ENCODE measurements at regions not wholly inside any gene's neighbourhood (a gene's known extent, or its start where the extent isn't known, plus 50 kb on each side); places are given as distances from the start of the nearest gene placed in this dataset.
"Not testable (repeated sequence)": the region's sequence is repeated elsewhere in the genome, so short reads cannot be mapped to it uniquely, and the experiment has no call there.

DNA sequence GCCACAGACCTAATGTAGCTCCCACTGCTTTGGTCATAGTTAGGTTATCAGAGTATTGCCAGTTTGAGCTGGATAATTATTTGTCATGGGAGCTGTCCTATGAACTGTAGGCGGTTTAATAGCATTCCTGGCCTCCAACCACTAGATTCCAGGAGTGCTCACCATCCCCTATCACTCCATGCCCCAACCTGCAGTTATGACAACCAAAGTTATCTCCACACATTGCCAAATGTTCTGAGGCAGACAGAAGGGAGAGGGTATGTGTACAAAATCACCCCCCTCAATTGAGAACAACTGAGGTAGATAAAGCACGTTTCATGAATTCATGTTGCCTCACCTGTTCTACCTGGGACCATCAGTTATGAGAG is 119.0 kb upstream of the CACUL1 start:
- ATAC-seq (ENCODE audit: low FRiP score) = no peak
- TF ChIP-seq, protein P1, sequence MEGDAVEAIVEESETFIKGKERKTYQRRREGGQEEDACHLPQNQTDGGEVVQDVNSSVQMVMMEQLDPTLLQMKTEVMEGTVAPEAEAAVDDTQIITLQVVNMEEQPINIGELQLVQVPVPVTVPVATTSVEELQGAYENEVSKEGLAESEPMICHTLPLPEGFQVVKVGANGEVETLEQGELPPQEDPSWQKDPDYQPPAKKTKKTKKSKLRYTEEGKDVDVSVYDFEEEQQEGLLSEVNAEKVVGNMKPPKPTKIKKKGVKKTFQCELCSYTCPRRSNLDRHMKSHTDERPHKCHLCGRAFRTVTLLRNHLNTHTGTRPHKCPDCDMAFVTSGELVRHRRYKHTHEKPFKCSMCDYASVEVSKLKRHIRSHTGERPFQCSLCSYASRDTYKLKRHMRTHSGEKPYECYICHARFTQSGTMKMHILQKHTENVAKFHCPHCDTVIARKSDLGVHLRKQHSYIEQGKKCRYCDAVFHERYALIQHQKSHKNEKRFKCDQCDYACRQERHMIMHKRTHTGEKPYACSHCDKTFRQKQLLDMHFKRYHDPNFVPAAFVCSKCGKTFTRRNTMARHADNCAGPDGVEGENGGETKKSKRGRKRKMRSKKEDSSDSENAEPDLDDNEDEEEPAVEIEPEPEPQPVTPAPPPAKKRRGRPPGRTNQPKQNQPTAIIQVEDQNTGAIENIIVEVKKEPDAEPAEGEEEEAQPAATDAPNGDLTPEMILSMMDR (IDR thresholded peaks at IDR 0.05) = no peak
- DNase-seq (ENCODE audit: low spot score) = no peak

DNA sequence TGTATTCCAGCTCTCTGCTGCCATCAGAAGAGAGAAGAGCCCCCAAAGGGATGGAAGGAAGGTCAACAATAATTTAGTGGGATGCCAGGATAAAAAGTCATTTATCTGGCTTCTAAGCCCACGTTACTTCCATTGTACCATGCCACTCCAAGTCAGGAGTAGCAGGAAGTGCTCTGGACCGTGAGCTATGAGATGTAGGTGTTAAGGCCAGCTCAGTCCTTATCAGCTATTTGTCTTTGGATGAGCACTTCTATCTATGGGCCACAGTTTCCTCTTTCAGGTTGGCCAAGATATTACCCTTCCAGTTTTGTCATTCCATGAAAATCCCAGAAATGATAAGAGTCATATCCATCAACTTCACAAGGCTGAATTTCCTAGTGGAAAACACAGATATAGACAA is 119.4 kb upstream of the CACUL1 start:
- no peak for ATAC-seq (ENCODE audit: low FRiP score)
- TF ChIP-seq, protein P1 (IDR thresholded peaks at IDR 0.05) = no peak
- no peak for DNase-seq (ENCODE audit: low spot score)

DNA sequence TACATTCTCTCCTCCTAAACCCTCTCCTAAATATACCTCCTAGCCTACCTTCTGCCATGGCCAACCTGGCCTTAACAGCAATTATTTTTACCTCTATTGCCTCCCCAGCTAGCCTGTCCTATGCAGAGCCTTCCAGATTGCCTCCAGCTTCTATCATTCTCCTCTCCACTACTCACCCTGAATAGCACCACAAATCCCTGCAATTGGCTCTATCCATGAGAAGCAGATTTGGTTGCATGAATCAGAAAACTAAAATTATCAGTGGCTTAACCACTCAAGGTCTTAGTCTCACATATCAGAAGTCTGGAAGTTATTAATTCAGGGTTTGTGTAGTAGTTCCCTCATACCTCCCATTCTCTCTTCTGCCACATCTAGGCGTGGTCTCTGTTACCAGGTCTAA is 120.3 kb upstream of the CACUL1 start:
- TF ChIP-seq, protein P1 (IDR thresholded peaks at IDR 0.05) = no peak
- ATAC-seq (ENCODE audit: low FRiP score) (no peak), DNase-seq (ENCODE audit: low spot score) (no peak)

DNA sequence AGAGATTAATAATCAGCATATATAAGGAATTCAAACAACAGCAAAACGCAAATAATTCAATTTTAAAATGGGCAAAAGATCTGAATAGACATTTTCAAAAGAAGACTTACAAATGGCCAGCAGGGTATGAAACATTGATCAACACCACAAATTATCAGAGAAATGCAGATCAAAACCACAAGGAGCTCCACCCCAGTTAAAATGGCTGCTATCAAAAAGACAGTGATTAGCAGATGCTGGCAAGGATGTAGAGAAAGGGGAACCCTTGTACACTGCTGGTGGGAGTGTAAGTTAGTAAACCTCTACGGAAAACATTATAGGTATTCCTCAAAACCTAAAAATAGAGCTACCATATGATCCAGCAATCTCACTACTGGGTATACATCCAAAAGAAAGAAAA is 128.0 kb upstream of the CACUL1 start:
- ATAC-seq (ENCODE audit: low FRiP score) (no peak), DNase-seq (ENCODE audit: low spot score) (no peak)
- TF ChIP-seq, protein P1 (IDR thresholded peaks at IDR 0.05) = no peak

DNA sequence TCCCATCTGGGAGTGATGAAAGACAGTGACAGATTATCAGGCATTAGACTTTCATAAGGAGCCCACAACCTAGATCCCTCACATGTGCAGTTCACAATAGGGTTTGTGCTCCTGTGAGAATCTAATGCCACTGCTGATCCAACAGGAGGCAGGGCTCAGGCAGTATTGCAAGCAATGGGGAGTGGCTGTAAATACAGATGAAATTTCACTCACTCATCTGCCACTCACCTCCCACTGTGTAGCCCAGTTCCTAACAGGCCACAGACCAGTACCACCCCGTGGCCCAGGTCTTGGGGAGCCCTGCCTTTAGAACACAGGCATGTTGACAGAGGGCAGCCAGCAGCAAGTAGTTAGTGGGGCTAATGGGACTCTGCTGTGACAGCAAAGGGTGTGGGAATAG is 137.3 kb upstream of the NANOS1 start:
- ATAC-seq (ENCODE audit: low FRiP score) = no peak
- TF ChIP-seq, protein P1 (IDR thresholded peaks at IDR 0.05) = no peak
- no peak for DNase-seq (ENCODE audit: low spot score)

DNA sequence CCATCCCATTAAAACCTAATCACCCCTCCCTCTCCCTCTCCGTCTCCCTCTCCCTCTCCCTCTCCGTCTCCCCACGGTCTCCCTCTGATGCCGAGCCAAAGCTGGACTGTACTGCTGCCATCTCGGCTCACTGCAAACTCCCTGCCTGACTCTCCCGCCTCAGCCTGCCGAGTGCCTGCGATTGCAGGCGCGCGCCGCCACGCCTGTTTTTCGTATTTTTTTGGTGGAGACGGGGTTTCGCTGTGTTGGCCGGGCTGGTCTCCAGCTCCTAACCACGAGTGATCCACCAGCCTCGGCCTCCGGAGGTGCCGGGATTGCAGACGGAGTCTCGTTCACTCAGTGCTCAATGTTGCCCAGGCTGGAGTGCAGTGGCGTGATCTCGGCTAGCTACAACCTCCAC is 134.6 kb upstream of the NANOS1 start:
- ATAC-seq (ENCODE audit: low FRiP score); DNase-seq (ENCODE audit: low spot score): not testable (repeated sequence)

DNA sequence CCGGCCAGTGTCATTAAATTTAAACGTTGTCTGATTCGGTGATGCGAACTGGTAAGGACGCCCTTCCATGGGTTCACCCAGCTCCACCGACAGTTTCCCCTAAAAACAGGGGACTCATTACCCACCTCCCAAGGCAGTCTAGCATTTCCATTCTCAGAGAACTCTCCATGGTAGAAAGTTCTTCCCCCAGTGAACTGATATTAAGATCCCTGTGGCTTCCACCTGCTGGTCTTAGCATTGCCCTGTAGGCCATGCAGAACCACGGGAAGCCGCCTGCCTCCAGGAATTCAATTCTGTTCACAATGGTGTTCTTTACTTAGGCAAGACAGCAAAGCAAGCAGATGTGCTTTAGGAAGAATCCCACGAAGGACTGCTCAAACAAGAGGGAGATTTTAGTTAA is 128.9 kb upstream of the NANOS1 start:
- DNase-seq (ENCODE audit: low spot score) = no peak
- TF ChIP-seq, protein P1 (IDR thresholded peaks at IDR 0.05) = no peak
- ATAC-seq (ENCODE audit: low FRiP score) = no peak

DNA sequence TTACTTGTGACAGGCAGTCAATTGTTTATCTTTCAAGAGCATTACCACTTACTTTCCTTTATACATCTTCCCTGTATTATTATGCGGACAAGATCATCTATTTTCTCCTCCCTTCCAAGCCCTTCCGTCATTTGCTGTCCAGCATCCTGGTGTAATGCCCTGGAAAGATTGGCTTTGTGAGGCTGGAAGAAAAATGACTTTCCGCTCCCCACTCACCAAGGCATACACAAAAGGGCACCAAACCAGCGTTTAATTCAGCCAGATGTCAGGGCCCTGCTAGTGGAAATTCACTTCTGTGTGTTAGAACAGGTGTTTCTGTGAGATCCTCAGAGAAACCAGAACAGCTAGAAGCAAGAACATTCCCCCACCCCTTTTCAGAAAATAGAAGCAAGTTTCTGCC is 128.1 kb upstream of the NANOS1 start:
- ATAC-seq (ENCODE audit: low FRiP score) = no peak
- TF ChIP-seq, protein P1 (IDR thresholded peaks at IDR 0.05) = no peak
- DNase-seq (ENCODE audit: low spot score) = no peak

Measured in omental fat pad (tissue), 3 donors.